Activated CD8-positive, alpha-beta memory T cell treated with anti-CD3 and anti-CD28 coated beads for 1 hour (primary cell): ENCODE measurements at regions not wholly inside any gene's neighbourhood (a gene's known extent, or its start where the extent isn't known, plus 50 kb on each side); places are given as distances from the start of the nearest gene placed in this dataset.
"Not testable (repeated sequence)": the region's sequence is repeated elsewhere in the genome, so short reads cannot be mapped to it uniquely, and the experiment has no call there.

Source experiments
- DNase-seq, 2 donors: peaks; one replicate each; pipeline ENCODE4 v3.0.0-alpha.2; 2020; ENCODE audit warnings: low read depth in 1 of 2; ENCODE audit errors: extremely low read depth in 1 of 2

DNA sequence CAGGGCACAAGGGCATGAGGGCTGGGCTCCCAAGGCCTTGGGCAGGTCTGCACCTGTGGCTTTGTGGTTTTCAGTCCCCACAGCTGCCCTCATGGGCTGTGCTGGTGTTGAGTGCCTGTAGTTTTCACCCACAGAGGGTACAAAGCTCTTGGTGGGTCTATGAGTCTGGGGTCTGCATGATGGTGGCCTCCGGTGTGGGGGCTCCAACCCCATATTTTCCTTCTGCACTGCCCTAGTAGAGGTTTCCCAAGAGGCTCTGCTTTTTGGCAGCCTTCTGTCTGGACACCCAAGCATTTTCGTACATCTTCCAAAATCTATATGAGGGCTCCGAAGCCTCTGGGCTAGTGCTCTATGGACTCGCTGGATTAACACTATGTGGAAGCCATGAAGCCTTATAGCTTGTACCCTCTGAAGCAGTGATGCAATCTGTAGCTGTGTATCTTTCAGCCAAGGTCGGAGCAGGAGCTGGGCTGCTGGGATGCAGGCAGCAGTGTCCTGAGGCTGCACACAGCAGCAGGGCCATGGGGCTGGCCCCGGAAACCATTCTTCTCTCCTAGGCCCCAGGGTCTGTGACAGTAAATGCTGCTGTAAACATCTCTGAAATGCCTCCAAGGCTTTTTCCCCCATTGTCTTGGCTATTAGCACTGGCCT, 240.3 kb downstream of the CWH43 start:
- not testable (repeated sequence) for DNase-seq

GRCh38 chr4:49227941-49228340, 241.9 kb downstream of the CWH43 start:
- DNase-seq = not testable (repeated sequence)

DNA sequence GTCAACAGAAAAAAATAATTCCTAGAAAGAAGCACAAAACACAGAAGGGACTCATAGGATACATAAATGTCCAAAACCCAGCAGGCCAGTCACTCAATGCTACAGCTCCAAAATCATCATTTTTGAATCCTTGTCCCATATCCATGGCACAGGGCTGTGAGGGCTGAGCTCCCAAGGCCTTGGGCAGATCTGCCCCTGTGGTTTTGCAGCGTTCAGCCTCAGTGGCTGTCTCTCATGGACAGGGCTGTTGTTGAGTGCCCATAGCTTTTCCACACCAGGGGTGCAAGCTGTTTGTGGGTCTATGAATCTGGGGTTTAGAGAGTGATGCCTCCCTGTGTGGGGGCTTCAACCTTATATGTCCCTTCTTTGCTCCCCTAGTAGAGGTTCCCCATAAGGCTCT, 243.2 kb downstream of the CWH43 start:
- not testable (repeated sequence) for DNase-seq

GRCh38 chr4:49229713-49230112, 243.6 kb downstream of the CWH43 start:
- DNase-seq = not testable (repeated sequence)

DNA sequence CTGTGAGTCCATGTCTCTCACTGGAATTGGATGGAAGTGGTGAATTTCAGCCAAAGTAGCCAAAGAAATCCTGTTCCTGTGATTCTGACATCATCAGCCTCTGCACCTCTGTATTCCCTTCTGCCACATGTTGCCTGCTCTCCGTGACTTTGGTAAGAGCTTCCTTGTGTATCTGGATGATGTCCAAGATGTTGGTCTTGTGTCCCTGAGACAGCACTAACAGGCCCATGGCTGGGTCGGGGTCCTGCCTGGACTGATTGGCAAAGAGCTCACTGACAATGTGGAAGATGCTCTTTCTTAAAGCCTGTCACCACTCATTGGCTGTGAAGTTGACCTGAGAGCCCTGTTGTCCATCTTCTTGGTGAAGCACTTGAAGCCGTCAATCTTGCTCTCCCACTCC, 247.3 kb downstream of the CWH43 start:
- not testable (repeated sequence) for DNase-seq

GRCh38 chr4:49233749-49234148, 247.7 kb downstream of the CWH43 start:
- DNase-seq = not testable (repeated sequence)

DNA sequence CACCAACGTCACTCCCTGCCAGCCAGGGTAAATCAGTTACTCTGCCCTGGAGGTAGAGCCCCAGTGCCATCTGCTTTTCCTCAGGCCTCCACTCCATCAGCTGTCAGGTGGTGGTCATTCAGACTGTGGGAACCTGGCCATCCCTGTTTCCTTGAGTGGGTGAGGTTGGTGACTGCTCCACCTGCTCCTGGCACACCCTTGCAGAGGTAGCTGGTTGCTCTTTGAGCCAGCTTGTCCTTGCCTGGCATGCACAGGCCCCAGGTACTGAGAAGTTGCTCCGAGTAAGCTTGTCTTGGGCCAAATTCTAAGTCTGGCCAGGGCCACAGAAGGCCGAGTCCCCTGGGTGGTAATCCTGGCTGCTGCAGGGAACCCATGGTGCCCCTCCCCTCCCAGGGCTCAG, 248.3 kb downstream of the CWH43 start:
- not testable (repeated sequence) for DNase-seq

- not testable (repeated sequence) for DNase-seq
Observed at GRCh38 chr4:49235413-49236160, 249.5 kb downstream of the CWH43 start.

GRCh38 chr4:49236474-49236873, 250.4 kb downstream of the CWH43 start:
- not testable (repeated sequence) for DNase-seq

DNA sequence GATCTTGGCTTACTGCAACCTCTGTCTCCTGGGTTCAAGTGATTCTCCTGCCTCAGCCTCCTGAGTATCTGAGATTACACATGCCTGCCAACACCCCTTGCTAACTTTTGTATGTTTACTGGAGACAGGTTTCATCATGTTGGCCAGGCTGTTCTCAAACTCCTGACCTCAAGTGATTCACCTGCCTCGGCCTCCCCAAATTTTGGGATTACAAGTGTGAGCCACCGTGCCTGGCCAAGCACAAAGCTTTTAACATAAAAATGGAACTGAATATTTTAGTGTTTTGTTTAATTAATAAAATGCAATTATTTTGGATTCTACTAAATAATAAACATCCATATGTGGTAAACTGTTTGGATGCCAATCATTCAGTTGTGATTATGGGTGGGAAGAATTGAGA, 255.2 kb downstream of the CWH43 start:
- DNase-seq = not testable (repeated sequence)

- not testable (repeated sequence) for DNase-seq
Observed at GRCh38 chr4:49262786-49263185, 276.7 kb downstream of the CWH43 start.

- DNase-seq = not testable (repeated sequence)
Observed at GRCh38 chr4:49270435-49270834, 284.4 kb downstream of the CWH43 start.

GRCh38 chr4:49270912-49271311, 284.8 kb downstream of the CWH43 start:
- not testable (repeated sequence) for DNase-seq

GRCh38 chr4:49285905-49286304, 299.8 kb downstream of the CWH43 start:
- not testable (repeated sequence) for DNase-seq

- DNase-seq = not testable (repeated sequence)
Observed at GRCh38 chr4:49286926-49287745, 301.1 kb downstream of the CWH43 start.

DNA sequence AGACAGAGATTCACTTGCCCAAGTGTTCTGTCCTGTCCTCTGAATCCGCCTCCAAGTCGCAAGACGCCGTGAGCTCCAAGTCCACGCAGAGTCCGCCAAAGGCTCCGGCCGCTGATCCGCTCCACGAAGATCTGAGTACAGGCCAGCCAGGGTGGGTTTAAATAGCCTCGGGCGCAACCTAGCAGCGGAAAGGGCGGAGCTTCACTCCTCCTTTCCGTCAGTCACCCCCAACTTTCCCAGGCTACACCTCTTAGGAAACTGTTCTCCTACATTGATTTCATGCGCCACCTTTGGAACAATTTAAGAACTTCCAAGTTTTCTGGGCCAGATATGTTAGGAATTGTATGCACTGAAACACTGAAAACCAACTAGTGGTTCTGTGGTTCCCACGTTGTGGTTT, 301.8 kb downstream of the CWH43 start:
- not testable (repeated sequence) for DNase-seq

DNA sequence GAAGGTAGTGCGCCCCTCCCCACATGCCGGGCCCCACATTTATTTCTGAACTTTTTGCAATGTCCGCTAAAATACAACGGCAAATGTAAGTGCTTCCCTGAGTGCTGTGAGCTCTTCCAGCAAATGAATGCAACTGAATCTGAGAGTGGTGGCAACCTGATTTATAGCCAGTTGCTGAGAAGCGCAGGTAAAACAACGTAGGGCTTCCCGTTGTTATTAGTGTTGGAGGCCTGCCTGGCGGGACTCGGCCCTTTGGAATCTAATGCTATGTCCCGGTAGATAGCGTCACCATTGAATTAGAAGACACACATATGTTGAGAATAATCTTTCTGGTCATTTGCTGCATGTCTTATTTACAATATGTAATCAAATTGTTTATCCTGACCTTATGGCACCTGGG, 302.7 kb downstream of the CWH43 start:
- DNase-seq = not testable (repeated sequence)

- not testable (repeated sequence) for DNase-seq
Observed at GRCh38 chr4:49314815-49315214, 328.7 kb downstream of the CWH43 start.

- not testable (repeated sequence) for DNase-seq
Observed at GRCh38 chr4:49320725-49321410, 334.8 kb downstream of the CWH43 start.

- not testable (repeated sequence) for DNase-seq
Observed at GRCh38 chr4:49321511-49322300, 335.6 kb downstream of the CWH43 start.
